Choroid plexus epithelial cell (primary cell): ENCODE measurements at regions not wholly inside any gene's neighbourhood (a gene's known extent, or its start where the extent isn't known, plus 50 kb on each side); places are given as distances from the start of the nearest gene placed in this dataset.
"Not testable (repeated sequence)": the region's sequence is repeated elsewhere in the genome, so short reads cannot be mapped to it uniquely, and the experiment has no call there.

Experiments
- DNase-seq: peaks from one replicate; pipeline ENCODE4 v3.0.0-alpha.2; 2010; ENCODE audit warnings: low read depth
- H3K4me3 ChIP-seq: 2 replicates; pipeline ENCODE4 v1.5.1; 2011; ENCODE audit warnings: low read depth, mild to moderate bottlenecking, control low read depth, low read length, moderate library complexity
- CTCF ChIP-seq: conservative IDR thresholded peaks from 2 replicates; pipeline ENCODE4 v1.5.1; 2011; ENCODE audit warnings: low read depth, mild to moderate bottlenecking, control low read depth, inconsistent platforms, low read length, moderate library complexity

GRCh38 chr1:194367121-194367520, 1180.7 kb upstream of the B3GALT2 start:
- H3K4me3 ChIP-seq: no peak overlapping the region
- TF ChIP-seq CTCF: no peak
- no peak for DNase-seq

GRCh38 chr1:194366705-194367104, 1180.3 kb upstream of the B3GALT2 start:
- DNase-seq: no peak
- no peak overlapping the region for H3K4me3 ChIP-seq
- TF ChIP-seq CTCF: no peak

GRCh38 chr1:194362327-194362726, 1175.9 kb upstream of the B3GALT2 start:
- H3K4me3 ChIP-seq: no peak overlapping the region
- TF ChIP-seq CTCF: no peak
- no peak for DNase-seq

GRCh38 chr1:194361374-194362131, 1175.1 kb upstream of the B3GALT2 start:
- DNase-seq: no peak
- H3K4me3 ChIP-seq: no peak overlapping the region
- TF ChIP-seq CTCF: no peak

- no peak for DNase-seq
- no peak overlapping the region for H3K4me3 ChIP-seq
- TF ChIP-seq CTCF: no peak
These were observed 1171.8 kb upstream of the B3GALT2 start for GRCh38 chr1:194358208-194358581.

GRCh38 chr1:194357573-194358207, 1171.3 kb upstream of the B3GALT2 start:
- not testable (repeated sequence) for H3K4me3 ChIP-seq, DNase-seq

- no peak for DNase-seq
- no peak overlapping the region for H3K4me3 ChIP-seq
- no peak for TF ChIP-seq CTCF
These were observed 1169.2 kb upstream of the B3GALT2 start for GRCh38 chr1:194355488-194356106.
